GM21515 (cell line): ENCODE measurements at regions not wholly inside any gene's neighbourhood (a gene's known extent, or its start where the extent isn't known, plus 50 kb on each side); places are given as distances from the start of the nearest gene placed in this dataset.
"Not testable (repeated sequence)": the region's sequence is repeated elsewhere in the genome, so short reads cannot be mapped to it uniquely, and the experiment has no call there.

Experiments
- ATAC-seq: cut with Tn5 transposase; IDR thresholded peaks from one replicate; pipeline ENCODE4 v1.9.1; 2021; ENCODE audit not compliant: unreplicated experiment

DNA sequence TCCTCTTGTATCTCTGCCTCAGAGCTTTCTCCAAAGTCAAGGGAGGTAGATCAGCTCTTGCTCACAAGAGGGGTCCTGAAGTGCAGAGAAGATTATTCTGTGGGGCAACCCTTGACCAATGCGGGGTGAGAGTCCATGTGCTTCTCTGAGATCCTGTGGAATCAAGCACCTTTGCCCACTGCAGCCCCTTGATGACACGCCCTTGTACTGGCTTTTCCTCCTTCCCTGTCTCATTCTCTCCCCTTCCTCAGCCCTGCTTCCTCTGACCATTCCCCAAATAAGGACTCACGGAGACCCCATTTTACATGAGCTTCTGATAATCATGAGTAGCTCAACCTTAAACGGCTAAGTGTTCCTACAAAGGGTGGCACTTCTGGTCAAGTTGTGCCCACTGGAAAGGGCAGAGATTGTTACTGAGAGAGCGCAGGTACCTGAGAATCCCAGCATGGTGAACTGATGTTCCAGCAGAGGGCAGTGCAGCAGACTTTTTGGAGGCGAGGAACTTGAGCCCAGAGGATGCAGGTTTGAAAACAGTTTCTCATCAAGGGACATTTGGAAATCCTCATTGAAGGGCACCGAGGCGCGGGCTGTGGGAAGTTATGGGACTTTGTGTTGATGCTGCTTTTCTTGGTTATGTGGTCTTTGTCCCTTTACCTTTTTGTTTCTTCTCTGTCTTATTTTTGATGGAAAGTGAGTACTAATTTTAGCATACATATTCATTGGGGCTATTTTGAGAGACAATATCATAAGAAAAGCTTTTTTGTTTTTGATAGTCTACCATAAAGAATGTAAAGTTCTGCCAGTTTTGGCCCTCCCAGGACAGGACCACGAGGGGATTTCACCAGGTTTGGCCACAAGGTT, 201.3 kb downstream of the RBM46 start:
- ATAC-seq = peak; percentile 73

GRCh38 chr4:154983714-154984113, 202.6 kb downstream of the RBM46 start:
- no peak for ATAC-seq

GRCh38 chr4:154984148-154984547, 203.1 kb downstream of the RBM46 start:
- peak; percentile 95 for ATAC-seq

GRCh38 chr4:154984616-154985015, 203.5 kb downstream of the RBM46 start:
- ATAC-seq = no peak

GRCh38 chr4:154985673-154986072, 204.6 kb downstream of the RBM46 start:
- ATAC-seq = no peak

GRCh38 chr4:154988511-154988910, 207.4 kb downstream of the RBM46 start:
- ATAC-seq = no peak

- ATAC-seq = no peak
These were observed 208.4 kb downstream of the RBM46 start for GRCh38 chr4:154989511-154989910.

DNA sequence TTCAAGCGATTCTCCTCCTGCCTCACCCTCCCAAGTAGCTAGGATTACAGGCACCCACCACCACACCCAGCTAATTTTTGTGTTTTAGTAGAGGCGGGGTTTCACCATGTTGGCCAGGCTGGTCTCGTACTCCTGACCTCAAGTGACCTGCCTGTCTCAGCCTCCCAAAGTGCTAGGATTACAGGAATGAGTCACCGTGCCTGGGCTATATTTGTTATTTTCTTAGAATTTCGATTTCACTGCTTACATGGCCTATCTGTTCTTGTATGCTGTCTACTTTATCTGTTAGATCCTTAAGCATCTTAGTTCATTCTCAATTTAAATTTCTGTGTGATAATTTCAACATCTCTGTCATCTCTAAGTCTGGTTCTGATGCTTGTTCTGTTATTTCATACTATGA, 210.6 kb upstream of the NPY2R start:
- not testable (repeated sequence) for ATAC-seq

- ATAC-seq = no peak
These were observed 210.2 kb upstream of the NPY2R start for GRCh38 chr4:154998284-154998683.

DNA sequence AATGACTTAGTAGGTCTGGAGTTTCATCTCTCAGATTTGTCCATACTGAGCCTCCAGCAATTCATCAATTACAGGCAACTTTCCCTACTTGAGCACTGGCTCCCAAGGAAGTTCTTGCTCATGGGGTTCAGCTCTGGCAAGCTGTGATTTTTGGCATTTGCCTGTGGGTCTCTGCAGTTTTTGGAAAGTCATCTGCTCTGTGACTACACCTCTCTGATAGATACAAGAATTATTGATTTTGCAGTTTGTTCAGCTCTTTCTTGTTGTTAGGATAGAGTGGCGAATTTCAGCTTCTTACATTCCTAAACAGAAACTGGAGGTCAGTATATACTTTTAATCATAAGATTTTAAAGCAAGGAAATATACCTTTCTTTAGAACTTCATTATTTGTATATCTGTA, 209.7 kb upstream of the NPY2R start:
- ATAC-seq = no peak

DNA sequence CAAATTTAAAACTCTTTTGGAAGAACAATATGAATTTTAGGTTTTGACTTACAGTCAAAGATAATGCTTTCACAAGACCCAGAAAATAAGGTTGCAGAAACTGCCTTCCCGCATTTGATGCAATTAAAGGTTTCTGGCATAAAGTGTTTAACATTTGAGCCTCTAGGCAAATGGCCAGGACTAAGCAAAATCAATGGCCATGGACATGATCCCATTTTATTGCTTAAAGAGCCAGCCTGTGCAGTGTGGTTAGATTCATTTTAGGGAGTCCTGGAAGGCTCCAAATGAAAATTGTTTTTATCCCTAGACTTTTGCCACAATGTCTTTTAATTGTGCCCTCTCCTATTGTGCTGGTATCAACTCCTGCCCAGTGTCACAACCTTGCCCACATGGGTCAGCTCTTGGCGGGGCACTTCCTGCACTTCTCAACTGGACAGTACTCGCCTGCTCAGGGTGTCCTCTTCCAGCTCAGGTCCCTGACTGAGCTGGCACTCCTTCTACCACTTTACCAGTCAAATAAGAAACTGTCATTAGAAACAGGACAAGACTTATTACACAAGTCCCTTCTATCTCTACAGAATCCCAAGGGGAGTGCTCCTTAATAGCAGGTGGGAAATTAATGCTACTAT, 208.4 kb upstream of the NPY2R start:
- no peak for ATAC-seq

DNA sequence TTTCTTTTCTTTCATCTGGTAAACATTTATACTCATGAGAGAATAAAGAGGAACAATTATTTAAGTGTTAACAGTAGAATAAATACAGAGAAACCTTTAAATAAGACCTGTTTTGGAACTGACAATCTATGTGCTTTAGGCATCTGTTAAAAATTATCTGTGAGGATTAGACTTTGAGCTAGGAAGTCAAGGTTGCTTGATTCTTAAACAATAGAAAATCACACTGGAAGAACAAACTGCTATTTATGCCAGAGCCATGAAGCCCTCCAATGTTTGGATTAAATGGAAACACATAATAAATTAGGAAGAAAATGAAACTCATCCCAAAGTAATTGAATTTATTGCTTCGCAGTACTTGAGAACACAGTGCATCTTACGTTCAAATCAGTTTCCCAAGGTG, 207.2 kb upstream of the NPY2R start:
- ATAC-seq = no peak

DNA sequence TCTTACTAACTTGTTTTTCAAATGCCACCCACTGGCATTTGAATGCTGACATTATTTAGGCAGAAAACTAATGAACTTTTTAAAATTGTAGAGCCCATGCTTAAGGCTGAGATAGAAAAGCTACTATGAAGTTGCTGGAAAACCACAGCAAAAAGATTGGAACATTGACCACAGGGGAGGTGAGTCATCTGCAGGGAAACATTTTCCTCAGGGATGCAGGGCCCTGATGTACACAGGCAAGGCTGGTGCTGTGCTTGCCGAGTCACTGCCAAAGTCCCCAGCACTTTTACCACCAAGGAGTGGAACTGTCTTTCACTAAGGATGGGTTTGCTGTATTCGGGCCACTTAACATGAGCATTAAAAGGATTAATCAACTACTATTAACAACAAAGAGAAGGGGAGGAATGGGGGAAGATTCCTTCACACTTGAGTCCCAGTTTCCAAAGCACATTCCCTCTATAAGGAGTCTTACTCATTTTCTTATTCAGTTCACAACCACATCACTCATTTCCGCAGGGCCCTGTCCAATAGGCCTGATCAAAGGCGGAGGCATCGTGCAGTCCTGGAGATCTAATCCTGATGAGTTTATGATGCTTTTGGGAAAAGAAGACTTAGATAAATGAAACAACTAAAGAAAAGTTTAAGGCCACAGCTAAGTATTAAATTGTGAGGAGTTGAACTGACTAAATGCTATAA, 202.9 kb upstream of the NPY2R start:
- no peak for ATAC-seq

- no peak for ATAC-seq
These were observed 200.7 kb upstream of the NPY2R start for GRCh38 chr4:155007660-155008176.

DNA sequence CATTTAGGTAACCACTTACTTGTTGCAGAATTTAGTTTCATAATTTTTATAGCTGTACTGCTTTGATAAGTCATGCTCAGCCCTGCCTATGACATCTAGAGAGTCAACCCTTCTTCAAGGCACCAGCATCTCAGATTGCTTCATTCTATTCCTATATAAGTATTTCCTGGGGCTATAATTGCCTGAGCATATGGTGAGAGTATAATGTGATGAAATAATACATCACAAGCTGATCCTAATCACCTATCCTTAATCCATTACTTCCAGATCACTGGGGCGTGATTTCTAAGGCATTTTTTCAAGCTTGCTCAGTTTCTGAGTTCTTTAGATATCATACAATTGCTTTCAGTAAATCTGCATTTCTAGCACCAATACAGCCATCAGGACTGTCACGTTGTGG, 200.0 kb upstream of the NPY2R start:
- ATAC-seq = no peak

GRCh38 chr4:155009288-155009687, 199.1 kb upstream of the NPY2R start:
- no peak for ATAC-seq

- no peak for ATAC-seq
These were observed 198.1 kb upstream of the NPY2R start for GRCh38 chr4:155010376-155010775.

DNA sequence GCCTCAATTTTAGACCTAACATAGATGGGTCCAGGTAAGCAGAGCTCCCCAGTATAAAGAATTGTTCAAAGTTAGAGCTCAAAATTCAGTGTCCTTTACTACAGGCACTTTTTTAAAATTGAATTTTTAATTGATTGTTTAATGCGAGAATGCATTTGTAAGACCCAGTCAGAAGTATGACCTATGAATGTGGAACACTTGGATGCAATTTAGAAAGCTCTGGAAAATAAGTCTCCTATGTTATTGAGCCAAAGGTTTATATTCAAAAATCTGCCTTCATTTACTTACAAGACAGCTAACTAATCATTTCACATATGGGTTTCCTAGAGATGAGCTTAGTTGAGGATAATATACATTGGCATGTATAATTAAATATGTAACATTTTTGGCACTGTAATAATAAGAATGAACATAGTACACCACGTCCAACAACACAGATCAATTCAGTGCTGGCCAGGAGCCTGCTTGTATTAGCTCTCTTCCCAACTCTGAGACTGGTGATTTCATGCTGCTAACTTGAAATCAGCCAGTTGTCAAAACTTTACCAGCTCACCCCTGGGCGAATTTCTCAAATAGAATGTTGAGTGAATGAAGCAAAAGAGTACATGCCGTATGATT, 197.2 kb upstream of the NPY2R start:
- ATAC-seq = no peak

DNA sequence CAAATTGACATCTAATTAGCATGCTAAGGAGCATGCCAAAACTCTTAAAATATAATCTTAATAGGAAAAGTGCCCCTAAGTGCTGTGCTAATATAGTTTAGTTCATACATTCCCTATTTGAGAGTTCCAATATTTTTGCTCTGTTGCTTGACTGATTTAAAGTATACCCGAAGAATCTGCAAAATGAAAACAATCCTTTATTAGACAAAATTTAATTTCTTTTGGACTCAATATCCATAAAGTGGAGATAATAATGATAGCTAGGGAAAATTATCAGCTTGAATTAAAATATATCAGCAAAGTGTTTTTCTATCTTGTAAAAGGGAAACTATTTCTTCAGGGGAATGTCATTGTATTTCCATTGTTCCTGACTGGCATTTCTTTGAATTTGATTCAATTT, 196.0 kb upstream of the NPY2R start:
- ATAC-seq = no peak

DNA sequence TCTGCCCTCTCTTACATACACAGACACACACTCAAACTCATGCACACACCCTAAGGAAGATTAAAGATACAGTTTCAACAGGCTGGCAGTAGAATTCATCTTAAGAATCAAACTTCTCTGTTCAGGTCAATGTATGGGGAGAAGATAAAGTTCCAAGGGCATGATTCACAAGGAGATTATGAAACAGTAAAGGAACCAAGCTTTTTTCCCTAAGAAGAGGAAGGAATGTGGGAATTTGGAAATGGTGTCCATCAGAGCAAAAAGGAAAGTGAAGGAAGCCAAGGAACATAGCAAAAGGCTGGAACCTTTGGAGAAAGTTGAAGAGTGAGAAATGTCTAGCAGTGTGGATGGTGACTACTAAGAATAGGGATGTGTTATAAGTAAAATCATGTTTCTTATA, 191.0 kb upstream of the NPY2R start:
- ATAC-seq = no peak

- peak; percentile 99 for ATAC-seq
These were observed 182.5 kb upstream of the NPY2R start for GRCh38 chr4:155025762-155026457.
